OCI-LY7 (cell line): ENCODE measurements at regions not wholly inside any gene's neighbourhood (a gene's known extent, or its start where the extent isn't known, plus 50 kb on each side); places are given as distances from the start of the nearest gene placed in this dataset.

Source experiments
- BruUV-seq: library from RNA; stranded (reverse); fragments of 400-500 nt; replicated peaks from 2 replicates; lab custom pipeline; 2021; lab: Mats Ljungman, UMichigan
- CTCF ChIA-PET: fragments of 300-600 bp; sonication (Branson Sonifier 250); formaldehyde crosslinking; loops from one replicate; lab custom pipeline; 2022; ENCODE audit warnings: antibody characterized with exemption; ENCODE audit not compliant: unreplicated experiment; lab: Charles Lee
- POLR2A ChIA-PET: fragments of 300-600 bp; sonication (Branson Sonifier 250); formaldehyde crosslinking; loops from one replicate; lab custom pipeline; 2022; ENCODE audit warnings: antibody characterized with exemption; lab: Charles Lee
- DNase-seq: peaks from one replicate; pipeline ENCODE4 v3.0.0-alpha.2; 2015; ENCODE audit warnings: low spot score
- H2AFZ ChIP-seq: fragments of 200-600 bp; sonication (generic), shearing (Covaris generic); 2 replicates; pipeline ENCODE4 v1.6.1; 2014; ENCODE audit warnings: mild to moderate bottlenecking, antibody characterized with exemption, low read length, moderate library complexity
- H3K27ac ChIP-seq: fragments of 200-600 bp; sonication (generic); 2 replicates; pipeline ENCODE4 v1.5.1; 2014; ENCODE audit warnings: mixed run types, low read depth, mild to moderate bottlenecking, moderate library complexity, low read length, inconsistent platforms; ENCODE audit not compliant: poor library complexity, severe bottlenecking
- H3K36me3 ChIP-seq: fragments of 200-600 bp; sonication (generic); 2 replicates; pipeline ENCODE4 v1.6.1; 2014; ENCODE audit warnings: mild to moderate bottlenecking, antibody characterized with exemption, low read length, moderate library complexity, mixed read lengths; ENCODE audit not compliant: insufficient read depth
- H3K4me1 ChIP-seq: fragments of 200-600 bp; sonication (generic); 2 replicates; pipeline ENCODE4 v1.5.1; 2014; ENCODE audit warnings: mild to moderate bottlenecking, low read length; ENCODE audit not compliant: insufficient read depth, poor library complexity, severe bottlenecking
- H3K4me2 ChIP-seq: fragments of 200-600 bp; sonication (generic); 2 replicates; pipeline ENCODE4 v1.6.1; 2014; ENCODE audit warnings: mild to moderate bottlenecking, low read length
- H3K4me3 ChIP-seq: fragments of 200-600 bp; sonication (generic); 2 replicates; pipeline ENCODE4 v1.5.1; 2014; ENCODE audit warnings: mild to moderate bottlenecking, low read depth, low read length; ENCODE audit not compliant: poor library complexity, severe bottlenecking
- H3K79me2 ChIP-seq: fragments of 200-600 bp; sonication (generic); 2 replicates; pipeline ENCODE4 v1.6.1; 2016; ENCODE audit warnings: low read depth, mild to moderate bottlenecking, low read length, moderate library complexity, mixed read lengths; ENCODE audit not compliant: insufficient read depth
- H3K9me2 ChIP-seq: fragments of 200-600 bp; sonication (generic); 2 replicates; pipeline ENCODE4 v1.6.1; 2016; ENCODE audit warnings: mild to moderate bottlenecking, low read length, mixed read lengths; ENCODE audit not compliant: insufficient read depth
- H3K9me3 ChIP-seq: fragments of 200-600 bp; sonication (generic); 2 replicates; pipeline ENCODE4 v1.6.1; 2014; ENCODE audit warnings: mild to moderate bottlenecking, mixed run types, low read length, mixed read lengths
- H4K20me1 ChIP-seq: fragments of 200-600 bp; sonication (generic); 2 replicates; pipeline ENCODE4 v1.6.1; 2014; ENCODE audit warnings: mild to moderate bottlenecking, antibody characterized with exemption, low read length, moderate library complexity, mixed read lengths; ENCODE audit not compliant: insufficient read depth
- CTCF ChIP-seq: fragments of 200-600 bp; sonication (generic); conservative IDR thresholded peaks from 2 replicates; pipeline ENCODE4 v1.5.1; 2014; ENCODE audit warnings: mild to moderate bottlenecking, antibody characterized with exemption, low read length, moderate library complexity, mixed read lengths
- EZH2phosphoT487 ChIP-seq: fragments of 200-600 bp; sonication (generic); IDR thresholded peaks from 2 replicates; pipeline ENCODE4 v1.6.1; 2018; ENCODE audit warnings: low read depth, borderline replicate concordance, mild to moderate bottlenecking, mixed run types, antibody characterized with exemption, low read length, moderate library complexity, mixed read lengths
- intact Hi-C: fragments of 100-400 bp; cut with micrococcal nuclease; formaldehyde crosslinking; loops from one replicate; pipeline ENCODE4 v1.10.0; 2022; ENCODE audit not compliant: unreplicated experiment

GRCh38 chr2:145159676-145160075, 639.8 kb upstream of the ZEB2 start:
- DNase-seq: no peak
- H3K36me3 ChIP-seq: no peaks in the 10 kb centered on the region
- no peaks in the 10 kb centered on the region for H3K9me3 ChIP-seq
- BruUV-seq: no TSS peak
- TF ChIP-seq EZH2phosphoT487 (no peak), CTCF (no peak)
- H4K20me1 ChIP-seq: no peaks in the 10 kb centered on the region
- no peak overlapping the region for H2AFZ ChIP-seq
- intact Hi-C loops: no loop called here
- H3K9me2 ChIP-seq: no peaks in the 10 kb centered on the region
- ChIA-PET POLR2A (no interaction called here), CTCF (no interaction called here)
- no peaks in the 10 kb centered on the region for H3K79me2 ChIP-seq
- H3K4me1 ChIP-seq: no peaks in the 10 kb centered on the region
- H3K4me2 ChIP-seq: no peak overlapping the region
- H3K4me3 ChIP-seq: no peak overlapping the region
- no peak overlapping the region for H3K27ac ChIP-seq

GRCh38 chr2:145157741-145158591, 638.0 kb upstream of the ZEB2 start:
- intact Hi-C loops: no loop called here
- H3K4me3 ChIP-seq: no peak overlapping the region

More at GRCh38 chr2:145157741-145158591, 638.0 kb upstream of the ZEB2 start:
- no peak overlapping the region for H2AFZ ChIP-seq
- ChIA-PET POLR2A (interaction anchor here (0.7 to 0.9 kb wide), 2 partner anchors 19 to 197 kb away, joined by 3 read pairs; no protein-coding TSS in a partner anchor), CTCF (no interaction called here)
- H3K79me2 ChIP-seq: no peaks in the 10 kb centered on the region
- H3K9me3 ChIP-seq: peaks cover 1% of the 10 kb centered on the region; the same call in 1 of the 2 replicates
- BruUV-seq: no TSS peak
- no peaks in the 10 kb centered on the region for H3K4me1 ChIP-seq
- H3K36me3 ChIP-seq: no peaks in the 10 kb centered on the region
- TF ChIP-seq EZH2phosphoT487 (no peak), CTCF (no peak)
- no peaks in the 10 kb centered on the region for H4K20me1 ChIP-seq
- H3K27ac ChIP-seq: no peak overlapping the region
- H3K4me2 ChIP-seq: no peak overlapping the region
- DNase-seq: no peak
- H3K9me2 ChIP-seq: no peaks in the 10 kb centered on the region
